Body of pancreas (tissue), 4 donors: ENCODE measurements at regions not wholly inside any gene's neighbourhood (a gene's known extent, or its start where the extent isn't known, plus 50 kb on each side); places are given as distances from the start of the nearest gene placed in this dataset.

Experiments
- ATAC-seq: fragments of 150-250 bp; one replicate; pipeline ENCODE4 v1.9.1; 2016
- DNase-seq, 4 donors: peaks; one replicate each; pipeline ENCODE4 v3.0.0-alpha.2; 2019
- H3K27ac ChIP-seq, 4 donors: fragments of 200-600 bp; sonication (generic); 1 replicate in 3 of 4; 2 replicates in 1 of 4; pipeline versions ENCODE4 v1.5.1 to v1.6.1; 2016 to 2019; ENCODE audit warnings: mild to moderate bottlenecking in 1 of 4, mixed read lengths in 1 of 4, moderate library complexity in 1 of 4
- H3K27me3 ChIP-seq, 2 donors: fragments of 200-600 bp; sonication (generic); one replicate each; pipeline ENCODE4 v1.6.0; 2016; ENCODE audit warnings: mild to moderate bottlenecking in 1 of 2
- H3K36me3 ChIP-seq, 2 donors: fragments of 200-600 bp; sonication (generic); replicated peaks in 1 of 2; 2 replicates each; pipeline ENCODE4 v1.5.1; 2016; ENCODE audit warnings: low read depth in 2 of 2; ENCODE audit not compliant: insufficient read depth in 1 of 2
- H3K4me1 ChIP-seq: fragments of 200-600 bp; sonication (generic); one replicate; pipeline ENCODE4 v1.6.0; 2016
- H3K4me3 ChIP-seq, 2 donors: fragments of 200-600 bp; sonication (generic); 1 replicate in 1 of 2; 2 replicates in 1 of 2; pipeline ENCODE4 v1.5.1; 2016 to 2019
- H3K9me3 ChIP-seq, 3 donors: fragments of 200-600 bp; sonication (generic); 1 replicate in 2 of 3; 2 replicates in 1 of 3; pipeline ENCODE4 v1.5.1; 2016
- POLR2A ChIP-seq, 3 donors: fragments of 450-650 bp; IDR thresholded peaks; one replicate each; pipeline ENCODE4 v1.6.1; 2016; ENCODE audit warnings: antibody characterized with exemption in 3 of 3, mild to moderate bottlenecking in 2 of 3
- WGBS, 2 donors: methylation state at CpG; one replicate each; pipeline ENCODE4 v1.1.5; 2017; 5-methylcytosine and 5-hydroxymethylcytosine counted together
- intact Hi-C: fragments of 100-400 bp; cut with DNase I; formaldehyde crosslinking; loops from one replicate; pipeline ENCODE4 v1.15.1; 2023
- TF ChIP-seq, protein P1 (sequence below), 7 experiments: fragments of 450-650 bp in 4 of 7; fragments of 200-600 bp in 3 of 7; sonication (generic) in 3 of 7; IDR thresholded peaks; one replicate each; pipeline ENCODE4 v1.5.1; 2016 to 2019; ENCODE audit warnings: antibody characterized with exemption in 7 of 7

DNA sequence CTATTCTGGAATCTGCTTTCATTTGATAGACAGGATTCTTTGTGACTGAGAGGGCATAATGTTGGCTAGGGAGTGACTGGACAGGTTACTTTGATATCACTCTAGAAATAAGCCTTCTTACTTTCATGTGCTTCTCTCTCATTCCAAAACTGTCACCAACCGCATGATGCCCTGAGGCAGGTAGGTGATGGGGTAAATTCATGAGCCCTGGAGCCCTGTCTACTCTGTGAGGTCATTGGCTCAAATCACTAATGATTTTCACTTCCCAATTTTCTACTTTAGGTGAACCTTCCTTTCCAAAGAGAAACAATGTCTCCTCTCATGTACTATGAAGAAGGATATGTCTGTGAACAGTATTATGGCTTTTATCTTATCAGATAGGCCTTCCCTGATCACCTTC is 596.7 kb downstream of the TUSC7 start:
- Histone ChIP-seq H3K9me3 (no peaks in the 10 kb centered on the region), H3K4me3 (no peak overlapping the region), H3K27ac (no peak overlapping the region), H3K36me3 (no peaks in the 10 kb centered on the region), H3K27me3 (no peaks in the 10 kb centered on the region), H3K4me1 (no peaks in the 10 kb centered on the region)
- 86 to 96% methylated on average over 1 of the region's 1 CpG for WGBS, 2 donors
- ATAC-seq, result no peak
- TF ChIP-seq POLR2A (IDR thresholded peaks at IDR 0.05), result no peak
- TF ChIP-seq, protein P1, sequence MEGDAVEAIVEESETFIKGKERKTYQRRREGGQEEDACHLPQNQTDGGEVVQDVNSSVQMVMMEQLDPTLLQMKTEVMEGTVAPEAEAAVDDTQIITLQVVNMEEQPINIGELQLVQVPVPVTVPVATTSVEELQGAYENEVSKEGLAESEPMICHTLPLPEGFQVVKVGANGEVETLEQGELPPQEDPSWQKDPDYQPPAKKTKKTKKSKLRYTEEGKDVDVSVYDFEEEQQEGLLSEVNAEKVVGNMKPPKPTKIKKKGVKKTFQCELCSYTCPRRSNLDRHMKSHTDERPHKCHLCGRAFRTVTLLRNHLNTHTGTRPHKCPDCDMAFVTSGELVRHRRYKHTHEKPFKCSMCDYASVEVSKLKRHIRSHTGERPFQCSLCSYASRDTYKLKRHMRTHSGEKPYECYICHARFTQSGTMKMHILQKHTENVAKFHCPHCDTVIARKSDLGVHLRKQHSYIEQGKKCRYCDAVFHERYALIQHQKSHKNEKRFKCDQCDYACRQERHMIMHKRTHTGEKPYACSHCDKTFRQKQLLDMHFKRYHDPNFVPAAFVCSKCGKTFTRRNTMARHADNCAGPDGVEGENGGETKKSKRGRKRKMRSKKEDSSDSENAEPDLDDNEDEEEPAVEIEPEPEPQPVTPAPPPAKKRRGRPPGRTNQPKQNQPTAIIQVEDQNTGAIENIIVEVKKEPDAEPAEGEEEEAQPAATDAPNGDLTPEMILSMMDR (IDR thresholded peaks at IDR 0.05), result no peak
- DNase-seq, result no peak
- intact Hi-C loops, result no loop called here

DNA sequence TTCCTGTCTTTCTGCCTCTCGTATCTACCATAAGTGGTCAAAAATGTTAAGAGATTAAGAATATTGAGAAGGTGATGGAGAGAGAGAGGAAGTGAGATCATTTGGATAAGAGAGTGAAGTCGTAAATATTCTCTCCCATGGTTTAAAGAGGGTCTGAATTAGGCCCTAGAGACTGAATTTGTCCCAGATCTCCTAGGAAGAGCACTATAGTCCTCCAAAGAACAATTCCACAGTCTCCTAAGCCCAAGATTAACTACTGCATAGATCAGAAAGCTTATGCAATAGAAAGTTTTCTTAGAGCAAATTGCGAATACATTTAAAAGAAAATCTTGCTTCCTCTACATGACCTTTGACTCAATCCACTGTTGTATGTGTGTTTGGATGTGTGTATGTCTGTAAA is 598.8 kb downstream of the TUSC7 start:
- TF ChIP-seq, protein P1 (IDR thresholded peaks at IDR 0.05), result no peak
- TF ChIP-seq POLR2A (IDR thresholded peaks at IDR 0.05), result no peak
- DNase-seq, result no peak
- no peaks in the 10 kb centered on the region for H3K4me1 ChIP-seq
- no peaks in the 10 kb centered on the region for H3K36me3 ChIP-seq
- no peaks in the 10 kb centered on the region for H3K9me3 ChIP-seq
- WGBS, 2 donors, result 78% methylated on average over 3 of the region's 3 CpGs
- no peaks in the 10 kb centered on the region for H3K27me3 ChIP-seq
- no peak for ATAC-seq
- no peak overlapping the region for H3K4me3 ChIP-seq
- no peak overlapping the region for H3K27ac ChIP-seq
- intact Hi-C loops, result no loop called here

DNA sequence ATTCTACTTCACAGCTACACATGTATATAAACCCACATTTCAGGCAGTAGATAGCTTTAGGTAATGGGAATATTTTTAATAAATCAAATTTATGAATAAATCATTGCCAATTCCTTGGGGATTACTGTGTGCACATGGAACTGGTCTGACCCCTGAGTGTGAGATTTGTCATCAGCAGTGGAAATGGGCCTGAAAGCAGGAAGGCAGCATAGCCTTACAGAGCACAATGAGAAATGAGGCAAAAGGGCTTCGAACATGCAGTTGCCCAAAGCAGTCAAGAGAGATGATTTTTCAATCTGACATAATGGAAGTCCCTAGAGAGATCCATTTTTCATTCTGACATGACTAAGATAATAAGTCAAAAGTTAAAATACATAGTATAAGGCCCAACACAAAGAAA is 599.2 kb downstream of the TUSC7 start:
- no peak for TF ChIP-seq POLR2A (IDR thresholded peaks at IDR 0.05)
- TF ChIP-seq, protein P1 (IDR thresholded peaks at IDR 0.05), result no peak
- intact Hi-C loops, result no loop called here

DNA sequence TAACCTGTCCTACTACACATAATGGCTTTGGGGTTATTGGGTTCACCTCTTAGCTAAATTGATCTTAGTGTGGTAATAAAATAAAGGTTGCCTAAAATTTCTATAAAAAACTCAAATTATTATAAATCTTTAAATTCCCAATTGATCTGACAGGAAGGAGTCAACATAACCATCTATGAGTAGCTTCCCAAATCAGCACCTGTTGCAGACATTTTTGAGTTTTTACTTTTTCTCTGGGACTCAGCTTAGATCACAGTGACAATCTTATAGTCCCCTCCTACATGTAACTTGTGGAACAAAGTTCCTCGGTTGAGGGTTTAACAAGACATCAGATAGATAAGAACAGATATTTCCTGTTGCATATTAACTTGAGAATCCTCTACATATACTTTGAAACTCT is 601.0 kb downstream of the TUSC7 start:
- DNase-seq, result no peak
- H3K4me1 ChIP-seq, result no peaks in the 10 kb centered on the region
- intact Hi-C loops, result no loop called here
- H3K9me3 ChIP-seq, result no peaks in the 10 kb centered on the region
- TF ChIP-seq, protein P1 (IDR thresholded peaks at IDR 0.05), result no peak
- TF ChIP-seq POLR2A (IDR thresholded peaks at IDR 0.05), result no peak
- no peaks in the 10 kb centered on the region for H3K36me3 ChIP-seq
- ATAC-seq, result no peak
- H3K4me3 ChIP-seq, result no peak overlapping the region
- no peaks in the 10 kb centered on the region for H3K27me3 ChIP-seq
- no peak overlapping the region for H3K27ac ChIP-seq
- WGBS, 2 donors, result 15 to 44% methylated on average over 1 of the region's 1 CpG

More for the DNA sequence above, 599.2 kb downstream of the TUSC7 start:
- Histone ChIP-seq H3K9me3 (no peaks in the 10 kb centered on the region), H3K27me3 (no peaks in the 10 kb centered on the region), H3K4me1 (no peaks in the 10 kb centered on the region), H3K27ac (no peak overlapping the region), H3K36me3 (no peaks in the 10 kb centered on the region), H3K4me3 (no peak overlapping the region)
- ATAC-seq, result no peak
- DNase-seq, result no peak
- WGBS, 2 donors, result 91 to 100% methylated on average over 1 of the region's 1 CpG

DNA sequence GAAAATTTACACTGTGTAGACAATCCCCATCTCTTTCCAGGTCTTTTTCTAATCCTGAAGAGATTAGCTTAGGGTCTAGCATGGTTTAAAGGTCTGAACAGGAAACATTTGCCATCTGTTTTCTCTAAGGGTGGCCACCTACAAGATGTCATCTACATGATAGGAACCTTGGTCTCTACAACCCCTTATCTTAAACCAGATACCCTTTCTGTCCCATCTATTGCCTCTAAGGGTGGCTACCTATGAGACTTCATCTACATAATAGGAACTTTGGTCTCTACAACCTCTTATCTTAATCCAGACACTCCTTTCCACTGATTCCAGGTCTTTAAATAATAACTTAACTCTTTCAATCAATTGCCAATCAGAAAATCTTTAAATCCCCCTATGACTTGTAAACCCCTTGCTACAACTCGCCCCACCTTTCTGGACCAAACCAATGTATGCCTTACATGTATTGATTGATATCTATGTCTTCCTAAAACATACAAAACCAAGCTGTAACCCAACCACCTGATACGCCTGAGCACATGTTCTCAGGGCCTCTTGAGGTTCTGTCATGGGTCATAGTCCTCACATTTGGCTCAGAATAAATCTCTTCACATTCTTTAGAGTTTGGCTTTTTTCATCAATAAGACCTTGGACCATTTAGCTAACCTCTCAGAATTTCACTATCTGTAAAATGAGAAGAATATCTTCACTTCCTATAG is 605.0 kb downstream of the TUSC7 start:
- intact Hi-C loops, result no loop called here
- no peaks in the 10 kb centered on the region for H3K27me3 ChIP-seq
- no peak overlapping the region for H3K27ac ChIP-seq
- no peak overlapping the region for H3K4me3 ChIP-seq
- H3K9me3 ChIP-seq, result no peaks in the 10 kb centered on the region
- 71 to 89% methylated on average over 2 of the region's 2 CpGs for WGBS, 2 donors
- DNase-seq (no peak), ATAC-seq (no peak)
- TF ChIP-seq POLR2A (IDR thresholded peaks at IDR 0.05), result no peak
- TF ChIP-seq, protein P1 (IDR thresholded peaks at IDR 0.05), result no peak
- no peaks in the 10 kb centered on the region for H3K36me3 ChIP-seq
- H3K4me1 ChIP-seq, result no peaks in the 10 kb centered on the region
